A673 (cell line): ENCODE measurements at regions not wholly inside any gene's neighbourhood (a gene's known extent, or its start where the extent isn't known, plus 50 kb on each side); places are given as distances from the start of the nearest gene placed in this dataset.

Source experiments
- CTCF ChIP-seq: fragments of 300-800, 200-600 bp; sonication (generic); conservative IDR thresholded peaks from 2 replicates; pipeline ENCODE4 v1.5.1; 2017; ENCODE audit warnings: low read depth, mild to moderate bottlenecking, antibody characterized with exemption, low read length, moderate library complexity, mixed read lengths
- EZH2 ChIP-seq: fragments of 200-600 bp; sonication (generic); IDR thresholded peaks from 2 replicates; pipeline ENCODE4 v1.6.1; 2017; ENCODE audit warnings: borderline replicate concordance, low read depth, mild to moderate bottlenecking, mixed read lengths, antibody characterized with exemption, low read length; ENCODE audit not compliant: poor library complexity, severe bottlenecking

- TF ChIP-seq CTCF (no peak), EZH2 (no peak)
Measured at GRCh38 chr18:67043276-67043675, 439.4 kb upstream of the CDH19 start.
